NCI-H2227 treated with DMSO at 0.1 percent for 48 hours (cell line): ENCODE measurements at regions not wholly inside any gene's neighbourhood (a gene's known extent, or its start where the extent isn't known, plus 50 kb on each side); places are given as distances from the start of the nearest gene placed in this dataset.

Source experiments
- DNase-seq: peaks from one replicate; lab custom pipeline; 2025; lab: John Stamatoyannopoulos, UW

DNA sequence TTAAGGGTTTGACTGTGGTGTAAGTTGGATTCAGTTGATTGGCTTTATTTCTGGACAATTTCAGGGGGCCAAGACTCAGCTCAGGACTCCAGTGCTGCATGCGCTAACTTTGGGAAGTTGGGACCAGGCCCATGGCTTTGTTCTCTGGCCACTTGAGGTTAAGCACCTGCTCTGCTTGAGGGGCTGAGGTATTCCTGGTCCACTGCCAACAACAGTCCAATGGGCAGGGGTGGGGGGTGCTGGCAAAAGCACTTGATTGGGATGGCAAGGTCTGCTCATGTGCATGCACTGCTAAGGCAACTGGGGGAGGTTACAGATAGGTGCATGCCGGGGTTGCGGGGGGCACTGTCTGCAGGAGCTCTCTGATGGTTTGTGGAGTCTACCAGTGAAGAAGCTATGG is 52.6 kb upstream of the ASB17 start:
- DNase-seq = no peak

DNA sequence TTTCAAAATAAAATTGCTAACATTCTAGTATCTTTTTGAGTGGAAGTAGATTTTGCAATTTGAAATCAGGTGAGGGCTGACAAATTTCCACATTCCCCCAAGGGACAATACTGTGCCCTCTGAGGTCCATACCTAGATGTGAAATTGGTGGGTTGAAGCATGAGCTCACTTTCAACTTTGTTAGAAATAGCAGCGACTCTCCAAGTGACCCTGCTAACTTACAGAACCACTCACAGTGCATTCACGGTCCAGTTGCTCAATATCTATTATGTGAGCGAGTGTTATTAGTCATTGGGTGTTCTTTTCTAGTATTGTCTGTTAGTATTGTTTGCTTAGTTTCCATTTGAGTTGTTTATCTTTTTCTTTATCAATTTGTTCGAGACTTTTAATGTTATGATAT is 53.6 kb upstream of the ASB17 start:
- no peak for DNase-seq

DNA sequence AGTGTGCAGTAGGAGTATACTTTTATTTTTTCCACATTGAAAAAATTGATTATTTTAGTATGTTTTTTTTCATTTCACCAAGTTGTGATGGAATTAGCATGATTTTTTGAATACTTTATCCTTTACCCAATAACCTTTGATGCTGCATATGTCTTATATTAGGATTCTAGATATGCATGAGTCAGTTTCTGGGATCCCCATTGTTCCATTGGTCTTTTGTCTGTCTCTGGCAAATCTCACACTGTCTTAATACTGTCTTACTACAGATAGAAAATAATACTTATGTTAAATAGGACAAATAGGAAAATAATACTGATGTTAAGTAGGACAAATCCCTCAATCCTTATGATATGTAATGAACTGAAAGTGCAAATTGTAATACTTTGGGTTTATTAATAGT is 54.3 kb upstream of the ASB17 start:
- no peak for DNase-seq

DNA sequence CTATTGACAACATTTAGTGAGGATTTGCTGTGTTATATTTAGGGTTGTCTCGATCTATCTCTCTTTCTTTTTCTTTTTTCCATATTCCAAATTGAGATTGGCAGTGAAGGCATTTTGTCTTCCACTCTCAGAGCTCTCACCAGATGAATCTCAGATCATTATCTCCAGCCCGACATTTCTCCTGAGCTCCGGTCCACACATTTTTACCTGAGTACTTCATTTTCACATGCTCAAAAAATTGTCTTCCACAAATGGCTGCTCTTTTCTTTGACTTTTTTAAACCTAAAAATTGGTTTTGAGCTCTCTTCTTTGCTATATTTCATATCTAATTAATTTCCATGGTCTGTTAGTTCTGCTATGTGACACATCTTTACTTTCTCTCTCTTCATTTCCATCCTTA is 56.9 kb upstream of the ASB17 start:
- DNase-seq = no peak

DNA sequence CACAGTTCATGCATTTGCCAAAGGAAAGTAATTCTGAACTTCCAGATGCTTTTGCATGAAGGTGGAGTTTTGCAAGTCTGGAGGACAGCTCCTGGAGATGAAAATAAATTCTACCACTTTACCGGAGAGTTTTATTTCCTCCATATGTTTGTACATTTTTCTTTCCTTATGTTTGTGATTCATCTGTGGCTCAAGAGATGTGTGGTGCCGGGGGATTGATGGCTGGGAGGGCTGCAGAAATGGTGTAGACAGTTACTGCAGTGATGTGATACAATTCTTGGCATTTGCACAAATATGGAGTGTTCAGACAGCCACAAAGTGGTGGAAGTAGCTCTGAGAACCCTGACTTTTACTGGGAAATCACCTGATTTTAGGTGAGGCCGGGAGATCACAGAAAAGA is 58.5 kb upstream of the ASB17 start:
- DNase-seq = no peak

DNA sequence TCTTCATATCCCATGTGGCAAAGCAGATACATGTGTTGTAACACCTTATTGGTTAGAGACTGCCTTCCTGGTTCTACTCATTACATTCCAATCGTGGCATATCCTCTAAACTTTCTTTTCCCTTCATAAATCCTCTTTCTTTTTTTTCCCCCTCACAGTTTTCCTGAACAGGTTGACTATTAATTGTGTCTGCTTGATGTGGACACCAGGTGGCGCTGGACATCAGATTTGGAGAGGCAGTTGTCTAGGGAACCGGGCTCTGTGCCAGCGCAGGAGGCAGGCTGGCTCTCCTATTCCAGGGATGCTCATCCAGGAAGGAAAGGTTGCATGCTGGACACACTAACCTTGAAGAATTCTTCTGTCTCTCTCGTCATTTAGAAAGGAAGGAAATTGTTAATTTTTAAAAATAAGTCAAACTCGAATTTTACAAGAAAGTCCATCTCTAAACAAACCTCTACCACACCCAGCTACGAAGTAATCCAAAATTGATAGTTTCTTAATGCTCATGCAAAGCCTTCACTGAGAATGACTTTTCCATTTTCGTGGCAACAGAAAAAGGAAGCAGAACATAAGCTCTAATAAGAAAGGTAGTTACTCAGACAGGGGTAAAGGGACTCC is 59.4 kb upstream of the ASB17 start:
- peak; percentile 86 for DNase-seq

DNA sequence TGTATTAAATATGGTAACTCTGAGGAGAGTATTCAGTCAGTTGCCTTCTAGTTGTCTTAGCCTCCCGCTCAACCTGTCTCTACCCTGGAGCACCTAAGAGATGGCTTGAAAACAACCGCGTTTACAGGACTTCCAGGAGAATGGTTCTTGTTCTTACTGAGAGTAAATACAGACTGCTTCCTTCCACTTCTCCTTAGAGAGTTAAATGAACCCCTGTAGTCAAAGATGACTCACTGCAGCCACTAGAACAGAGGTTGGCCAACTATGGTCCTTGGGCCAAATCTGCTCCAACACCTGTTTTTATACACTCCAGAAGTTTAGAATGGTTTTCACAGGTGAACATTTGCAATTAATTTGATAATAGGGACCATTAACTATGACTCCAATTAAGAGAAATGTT is 60.1 kb upstream of the ASB17 start:
- no peak for DNase-seq

DNA sequence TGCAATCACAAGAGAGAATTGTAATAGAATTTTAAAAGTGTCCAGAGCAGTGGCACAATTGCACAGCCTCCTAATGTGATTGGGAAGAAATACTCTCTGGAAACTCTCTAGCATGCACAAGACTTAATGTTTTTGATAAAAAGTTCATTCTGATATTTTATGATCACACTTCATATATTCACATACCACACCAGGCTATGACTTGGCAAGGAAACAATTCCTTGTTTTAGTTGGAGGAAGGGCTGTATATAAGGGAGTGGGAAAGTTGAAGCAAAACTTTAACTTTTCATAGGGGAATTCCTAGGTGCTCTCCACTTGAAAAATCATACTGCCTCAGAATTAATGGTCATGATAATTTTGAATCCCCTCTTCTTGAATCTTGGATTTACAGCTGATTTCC is 61.5 kb upstream of the ASB17 start:
- no peak for DNase-seq

DNA sequence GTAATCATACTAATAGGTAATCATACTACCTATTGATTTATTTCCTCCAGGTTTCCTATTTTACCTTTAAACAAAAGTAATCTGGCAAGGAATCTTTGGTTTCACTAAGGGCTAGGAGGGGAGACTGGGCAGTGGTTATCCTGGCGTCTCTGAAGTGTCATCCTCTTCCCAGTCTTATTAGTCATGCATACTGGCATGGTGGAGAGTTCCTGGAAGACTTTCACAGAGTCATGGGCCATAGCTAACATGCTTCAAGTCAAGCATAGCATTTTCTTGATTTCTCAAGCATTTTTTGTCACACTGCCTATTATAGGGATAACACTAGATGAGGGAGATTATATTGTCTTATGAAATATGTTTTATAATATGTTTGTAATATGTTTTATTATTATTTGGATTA is 64.0 kb upstream of the ASB17 start:
- DNase-seq = no peak

DNA sequence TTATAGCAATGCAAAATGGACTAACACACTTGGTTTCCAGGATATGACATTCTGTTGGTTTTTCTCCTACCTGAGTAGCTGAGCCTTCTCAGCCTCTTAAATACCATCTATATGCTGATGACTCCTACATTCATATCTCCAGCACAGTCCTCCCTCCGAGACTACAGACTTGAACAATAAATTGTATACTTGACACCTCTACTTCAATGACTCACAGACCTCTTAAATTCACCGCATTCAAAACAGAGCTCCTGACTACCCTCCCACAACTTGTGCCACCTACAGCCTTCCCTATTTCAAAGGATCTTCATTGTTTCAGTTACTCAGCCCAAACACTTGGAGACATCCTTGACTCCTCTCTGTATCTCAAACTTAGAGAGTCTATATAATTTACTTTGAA is 66.8 kb upstream of the ASB17 start:
- DNase-seq = no peak

DNA sequence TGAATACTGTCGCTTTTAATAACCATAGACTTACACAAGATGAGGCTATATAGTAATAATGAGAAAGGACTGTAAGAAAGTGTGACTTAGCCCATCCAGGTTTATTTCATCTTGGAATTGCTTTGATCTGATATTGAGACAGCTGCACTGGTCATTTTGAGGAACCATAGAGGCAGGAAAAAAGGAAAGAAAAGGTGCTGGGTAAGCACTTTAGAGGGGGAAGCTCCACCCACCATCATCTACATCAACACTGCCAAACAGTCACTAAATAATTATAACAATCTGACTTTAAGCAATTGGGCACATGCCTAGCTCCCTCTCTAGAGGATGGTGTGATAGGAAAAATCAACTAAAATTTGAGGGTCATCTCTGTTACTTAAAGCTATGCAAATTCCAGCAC is 70.6 kb upstream of the ST6GALNAC3 start:
- DNase-seq = no peak

DNA sequence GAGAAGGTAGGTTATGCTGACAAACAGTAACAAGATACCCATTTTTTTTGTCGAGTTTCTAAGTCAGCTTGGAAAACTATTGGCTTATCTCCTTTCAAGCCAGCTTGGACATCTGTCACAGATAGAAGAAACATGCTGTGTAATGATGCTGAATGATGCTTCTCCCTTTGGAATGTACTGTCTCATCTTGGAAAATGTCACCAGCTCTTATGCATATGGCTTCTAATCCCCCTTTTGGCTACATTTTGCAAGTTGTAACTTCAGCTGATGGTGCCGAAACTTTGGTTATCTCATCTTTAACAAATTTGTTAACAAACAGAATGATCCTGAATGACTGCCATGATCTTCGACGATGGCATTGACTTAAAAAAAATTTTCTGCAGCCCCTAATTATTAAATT is 68.8 kb upstream of the ST6GALNAC3 start:
- DNase-seq = no peak

DNA sequence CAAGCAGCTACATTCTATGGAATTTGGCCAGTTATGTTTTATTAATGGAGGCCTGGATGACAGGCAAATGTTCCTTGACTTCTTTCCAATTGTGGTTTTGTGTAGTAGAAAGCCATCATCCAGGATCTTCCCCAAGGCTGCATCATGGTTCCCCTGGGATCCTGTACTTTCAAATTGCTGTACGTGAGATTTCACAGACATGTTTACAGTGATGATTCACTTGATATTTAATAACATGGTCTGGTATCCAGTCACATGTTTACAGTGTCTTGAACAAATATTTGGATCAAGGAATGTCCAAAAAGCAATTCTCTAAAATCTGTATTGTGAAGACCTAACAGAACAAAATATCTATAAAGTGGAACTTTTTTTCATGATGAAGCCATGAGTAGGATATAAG is 68.3 kb upstream of the ST6GALNAC3 start:
- no peak for DNase-seq

DNA sequence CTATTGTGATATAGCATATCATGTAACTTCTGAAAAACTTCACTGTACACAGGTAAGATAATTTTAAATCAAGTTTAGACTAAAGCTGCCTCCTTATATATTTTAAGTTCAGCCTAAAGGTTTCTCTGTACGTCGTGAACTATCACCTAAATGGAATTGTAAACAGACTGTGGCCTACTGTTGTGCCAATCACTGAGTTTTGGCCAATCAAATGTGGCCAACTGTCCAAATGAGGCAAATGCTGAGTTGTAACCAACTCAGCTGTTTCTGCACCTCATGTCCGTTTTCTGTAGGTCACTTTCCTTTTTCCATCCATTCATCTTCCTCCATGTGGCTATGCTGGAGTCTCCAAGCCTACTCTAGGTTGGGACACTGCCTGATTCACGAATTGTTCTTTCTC is 63.7 kb upstream of the ST6GALNAC3 start:
- no peak for DNase-seq

DNA sequence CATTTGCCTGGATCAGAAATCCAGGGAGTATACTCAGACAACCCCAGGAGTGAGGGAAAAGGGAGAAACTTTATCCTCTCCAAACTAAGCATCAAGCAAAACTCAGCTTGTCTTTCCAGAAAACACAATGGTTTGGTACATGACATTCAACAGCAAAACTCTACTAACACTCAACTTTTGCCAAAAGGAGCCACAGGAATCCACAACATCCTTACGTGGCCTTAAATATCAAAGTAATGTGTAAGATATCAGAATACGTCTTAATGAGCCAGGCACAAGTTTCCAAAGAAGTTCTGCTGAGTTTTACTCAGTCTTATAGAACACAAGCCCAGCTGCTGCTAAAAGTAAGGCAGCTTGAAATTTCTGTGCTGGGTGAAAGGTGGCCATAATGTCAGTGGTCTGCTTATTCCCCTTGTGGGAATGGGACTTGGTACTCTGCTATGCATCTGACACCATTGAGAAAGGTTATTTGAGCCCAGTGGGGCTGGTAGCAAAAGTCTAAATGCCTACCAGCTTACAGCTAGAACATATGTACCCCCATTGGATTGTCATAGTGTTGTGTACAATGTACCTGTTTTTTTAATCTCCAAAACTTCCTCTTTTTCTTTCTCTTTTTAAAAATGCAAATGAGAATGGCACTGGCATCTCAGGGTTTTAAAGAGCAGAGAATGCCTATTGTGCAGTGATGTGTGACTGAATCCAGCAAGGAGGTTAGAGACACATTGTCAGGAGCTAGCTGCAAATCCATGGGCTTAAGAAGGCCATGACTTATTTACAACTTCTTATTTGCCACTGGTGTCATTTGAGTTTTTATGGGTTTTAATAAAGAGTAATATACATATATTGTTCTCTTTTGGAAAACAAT is 62.0 kb upstream of the ST6GALNAC3 start:
- no peak for DNase-seq

DNA sequence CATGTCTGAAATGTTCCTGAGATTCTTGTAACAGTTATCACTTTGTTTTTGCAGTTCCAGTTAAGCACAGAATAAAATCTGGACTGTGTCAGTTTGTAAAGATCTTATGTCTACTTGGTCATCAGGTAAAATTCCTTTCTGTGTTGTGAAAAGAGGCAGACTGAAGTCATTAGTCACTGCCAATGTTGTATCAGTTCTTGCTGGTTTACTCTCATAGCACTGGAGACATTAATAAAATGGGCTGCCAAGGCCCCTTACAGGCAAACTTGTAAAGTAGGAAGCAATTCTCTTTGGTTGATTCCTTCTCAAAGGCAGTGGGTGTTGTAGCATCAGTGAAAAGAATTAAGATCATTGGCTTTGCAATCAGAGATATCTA is 61.4 kb upstream of the ST6GALNAC3 start:
- DNase-seq = no peak

DNA sequence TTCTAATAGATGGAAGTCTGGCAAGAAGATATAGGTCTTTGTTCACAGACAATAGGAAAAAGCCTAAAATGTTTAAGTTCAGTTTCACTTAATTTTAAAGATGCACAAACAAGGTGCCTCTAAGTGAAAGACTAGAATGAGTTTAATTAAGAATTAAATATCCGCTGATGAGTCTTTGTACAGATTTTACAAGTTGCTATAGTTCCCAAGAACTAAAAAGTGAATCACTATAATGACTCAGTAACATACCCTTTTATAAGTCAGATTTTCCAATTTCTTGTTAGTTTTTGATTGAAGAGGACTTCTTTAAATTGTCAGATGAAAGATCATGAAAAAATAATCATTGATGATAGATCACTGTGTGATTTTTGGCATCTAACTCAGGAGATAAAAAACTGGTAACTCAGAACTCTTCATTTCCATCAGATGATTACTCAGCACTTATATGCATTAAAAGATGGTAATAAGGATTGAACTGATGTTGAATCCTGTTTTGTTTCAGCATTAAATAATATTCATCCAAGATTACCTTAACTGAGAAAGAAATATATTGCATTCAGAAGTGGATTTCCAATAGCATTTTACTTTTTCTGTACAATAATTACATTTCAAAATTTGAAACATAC is 59.0 kb upstream of the ST6GALNAC3 start:
- DNase-seq = no peak

DNA sequence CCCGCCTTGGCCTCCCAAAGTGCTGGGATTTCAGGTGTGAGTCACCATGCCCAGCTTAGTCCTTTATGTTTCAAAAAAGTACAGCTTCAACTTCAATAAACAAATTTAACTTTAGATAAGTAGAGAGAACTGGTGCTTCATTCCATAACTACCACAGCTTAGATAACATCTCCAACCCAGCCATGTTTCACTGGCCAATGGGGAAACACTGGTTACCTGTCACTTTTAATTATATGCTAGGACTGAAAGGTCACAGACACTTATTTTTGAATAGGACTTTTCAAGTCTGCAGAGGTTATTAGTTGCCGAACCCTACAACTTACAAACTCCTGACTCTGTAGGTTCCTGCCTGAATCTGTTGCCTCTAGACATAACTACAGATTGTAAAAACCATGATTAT is 56.5 kb upstream of the ST6GALNAC3 start:
- DNase-seq = no peak

DNA sequence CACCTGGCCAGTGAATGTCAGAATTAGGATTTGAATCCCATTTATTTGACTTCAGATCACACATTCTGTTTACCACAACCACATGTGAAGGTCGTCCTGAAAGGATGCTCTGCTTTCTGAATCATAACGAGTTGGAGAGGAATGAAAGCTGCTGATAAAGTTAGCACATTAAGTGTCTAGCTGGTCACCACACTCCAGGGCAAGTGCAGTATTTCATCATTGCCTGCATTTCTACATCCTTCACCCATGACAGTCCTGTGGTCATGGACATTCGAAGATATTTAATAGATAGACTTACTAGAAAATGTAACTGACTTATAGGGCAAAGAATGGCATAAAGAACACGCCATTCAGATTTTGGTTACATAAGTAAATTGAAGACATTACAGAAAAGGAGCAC is 52.7 kb upstream of the ST6GALNAC3 start:
- no peak for DNase-seq

DNA sequence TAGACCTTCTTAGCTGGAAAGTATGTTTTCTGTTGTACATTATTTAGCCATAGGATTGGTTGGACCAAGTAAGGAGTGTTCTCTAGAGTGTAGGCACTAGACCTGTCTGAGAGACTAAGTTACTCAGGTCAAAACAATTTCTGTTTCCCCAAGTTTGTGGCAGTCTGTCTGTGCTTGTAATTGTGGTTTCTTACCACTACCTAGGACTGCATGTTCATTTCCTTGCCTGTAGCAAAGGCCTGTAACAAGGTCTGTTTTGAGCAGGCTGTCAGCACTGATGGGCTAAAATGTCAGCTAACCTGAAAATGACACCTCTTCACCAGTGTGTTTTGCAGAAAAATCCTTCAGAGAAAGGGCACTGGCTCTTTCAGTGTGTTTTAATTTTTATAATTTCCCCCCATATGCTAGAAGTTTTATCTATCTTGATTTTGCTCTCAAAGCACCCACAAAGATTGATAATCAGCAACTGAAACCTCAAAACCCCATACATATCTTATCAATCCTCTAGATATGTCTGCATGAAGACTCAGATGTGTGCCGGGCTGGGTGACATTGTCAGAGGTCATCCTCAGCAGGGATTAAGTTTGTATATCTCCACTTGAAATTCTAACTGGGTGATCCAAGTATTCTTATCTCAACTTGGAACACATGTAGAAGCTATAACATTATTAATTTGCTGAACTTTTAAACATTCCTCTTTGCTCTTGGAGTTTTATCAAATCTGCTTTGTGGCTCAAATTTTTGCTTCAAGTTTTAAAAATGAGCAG is 50.7 kb upstream of the ST6GALNAC3 start:
- no peak for DNase-seq
